ENCODE measurements at regions not wholly inside any gene's neighbourhood (a gene's known extent, or its start where the extent isn't known, plus 50 kb on each side); places are given as distances from the start of the nearest gene placed in this dataset.
A peak's percentile ranks its signal among the peaks of the same experiment; 100 is the strongest.

DNA sequence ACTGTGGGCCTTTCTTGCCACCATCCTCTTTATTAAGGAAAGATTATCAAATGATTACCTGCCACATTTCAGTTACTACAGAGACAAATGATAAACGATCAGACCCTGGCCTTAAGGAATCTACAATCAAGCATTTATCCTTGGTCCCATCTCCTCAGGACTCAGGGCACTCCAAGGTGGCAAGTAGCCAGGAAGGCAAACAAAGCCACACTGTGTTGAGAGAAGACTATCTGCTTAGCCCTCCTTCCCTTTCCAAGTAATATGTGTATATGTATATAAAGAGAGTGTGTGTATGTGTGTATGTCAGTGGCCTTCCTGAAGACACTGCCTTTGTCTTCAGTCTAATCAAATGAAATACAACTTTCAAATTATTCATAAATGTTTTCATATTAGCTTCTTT is 490.1 kb upstream of the ATP11B start:
- H3K4me3 ChIP-seq (ENCODE audit: low read length), result no peak overlapping the region
- H3K9ac ChIP-seq (ENCODE audit: extremely low read depth, low read length, poor library complexity, severe bottlenecking), result no peak overlapping the region
- no peaks in the 10 kb centered on the region for H3K36me3 ChIP-seq (ENCODE audit: control insufficient read depth, insufficient read depth, low read length)
- WGBS, 2 experiments (ENCODE audit: insufficient coverage in 1 of 2, insufficient read length in 1 of 2), result 79% methylated on average over 1 of the region's 1 CpG; no CpG with 5 or more reads in 1 of the 2 experiments
- Mint-ChIP-seq H3K4me1 (peaks cover 5% of the 10 kb centered on the region), H3K4me3 (no peak overlapping the region), H3K27me3 (ENCODE audit: insufficient read depth) (no peaks in the 10 kb centered on the region), H3K36me3 (ENCODE audit: low read depth) (no peaks in the 10 kb centered on the region), H3K9me3 (no peaks in the 10 kb centered on the region), H3K27ac (no peak overlapping the region)
- no peaks in the 10 kb centered on the region for H3K4me1 ChIP-seq (ENCODE audit: control insufficient read depth, insufficient read depth, low read length)
- no peak for DNase-seq
- no peaks in the 10 kb centered on the region for H3K27me3 ChIP-seq (ENCODE audit: control insufficient read depth, insufficient read depth, low read length, poor library complexity, severe bottlenecking)
- H3K9me3 ChIP-seq (ENCODE audit: control insufficient read depth, low read length), result no peaks in the 10 kb centered on the region
- H3K27ac ChIP-seq (ENCODE audit: low read depth, low read length), result no peak overlapping the region
- TF ChIP-seq, protein P1, sequence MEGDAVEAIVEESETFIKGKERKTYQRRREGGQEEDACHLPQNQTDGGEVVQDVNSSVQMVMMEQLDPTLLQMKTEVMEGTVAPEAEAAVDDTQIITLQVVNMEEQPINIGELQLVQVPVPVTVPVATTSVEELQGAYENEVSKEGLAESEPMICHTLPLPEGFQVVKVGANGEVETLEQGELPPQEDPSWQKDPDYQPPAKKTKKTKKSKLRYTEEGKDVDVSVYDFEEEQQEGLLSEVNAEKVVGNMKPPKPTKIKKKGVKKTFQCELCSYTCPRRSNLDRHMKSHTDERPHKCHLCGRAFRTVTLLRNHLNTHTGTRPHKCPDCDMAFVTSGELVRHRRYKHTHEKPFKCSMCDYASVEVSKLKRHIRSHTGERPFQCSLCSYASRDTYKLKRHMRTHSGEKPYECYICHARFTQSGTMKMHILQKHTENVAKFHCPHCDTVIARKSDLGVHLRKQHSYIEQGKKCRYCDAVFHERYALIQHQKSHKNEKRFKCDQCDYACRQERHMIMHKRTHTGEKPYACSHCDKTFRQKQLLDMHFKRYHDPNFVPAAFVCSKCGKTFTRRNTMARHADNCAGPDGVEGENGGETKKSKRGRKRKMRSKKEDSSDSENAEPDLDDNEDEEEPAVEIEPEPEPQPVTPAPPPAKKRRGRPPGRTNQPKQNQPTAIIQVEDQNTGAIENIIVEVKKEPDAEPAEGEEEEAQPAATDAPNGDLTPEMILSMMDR (conservative IDR thresholded peaks at IDR 0.05), result no peak

DNA sequence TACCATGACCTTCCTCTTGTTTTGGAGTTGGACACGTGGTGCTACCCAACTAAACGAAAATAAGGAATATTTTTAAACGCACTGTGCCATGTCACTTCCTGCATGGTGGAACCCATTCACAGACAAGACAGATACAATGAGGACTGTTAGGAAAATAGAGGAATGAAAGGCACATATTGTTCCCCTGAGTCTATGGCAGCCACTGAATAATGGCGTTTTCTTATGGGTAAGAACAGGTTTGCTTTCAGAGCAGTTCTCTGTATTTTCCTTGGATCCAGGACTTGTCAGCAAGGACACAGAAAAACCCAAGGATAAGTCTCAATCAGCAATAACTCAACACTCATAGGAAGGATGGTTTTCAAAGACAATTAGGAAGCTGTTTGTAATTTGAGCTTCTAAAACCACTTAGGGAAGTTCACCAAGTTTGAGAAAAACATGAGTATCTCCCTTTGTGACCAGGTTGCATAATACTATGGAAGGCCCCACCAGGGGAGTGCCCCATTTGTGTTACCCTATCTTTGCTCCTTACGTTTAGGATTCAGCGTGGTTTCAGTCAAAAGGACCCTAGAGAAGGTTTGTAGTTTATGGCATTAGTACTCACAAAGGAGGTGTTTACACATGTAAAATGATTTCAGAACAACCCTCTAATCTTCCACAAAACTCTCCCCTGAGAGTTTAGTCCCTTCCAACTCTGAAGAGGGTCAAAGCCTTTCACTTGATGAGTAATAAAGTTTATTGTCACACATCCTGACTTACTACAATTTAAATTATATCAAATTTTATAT is 487.2 kb upstream of the ATP11B start:
- Histone ChIP-seq H3K9ac (ENCODE audit: extremely low read depth, low read length, poor library complexity, severe bottlenecking) (no peak overlapping the region), H3K4me3 (ENCODE audit: low read length) (no peak overlapping the region), H3K9me3 (ENCODE audit: control insufficient read depth, low read length) (no peaks in the 10 kb centered on the region), H3K36me3 (ENCODE audit: control insufficient read depth, insufficient read depth, low read length) (no peaks in the 10 kb centered on the region), H3K27ac (ENCODE audit: low read depth, low read length) (no peak overlapping the region), H3K27me3 (ENCODE audit: control insufficient read depth, insufficient read depth, low read length, poor library complexity, severe bottlenecking) (no peaks in the 10 kb centered on the region), H3K4me1 (ENCODE audit: control insufficient read depth, insufficient read depth, low read length) (no peaks in the 10 kb centered on the region)
- Mint-ChIP-seq H3K4me3 (no peak overlapping the region), H3K27me3 (ENCODE audit: insufficient read depth) (no peaks in the 10 kb centered on the region), H3K9me3 (no peaks in the 10 kb centered on the region), H3K36me3 (ENCODE audit: low read depth) (no peaks in the 10 kb centered on the region), H3K4me1 (peaks cover 4% of the 10 kb centered on the region), H3K27ac (no peak overlapping the region)
- DNase-seq, result no peak
- WGBS, 2 experiments (ENCODE audit: insufficient coverage in 1 of 2, insufficient read length in 1 of 2), result 85 to 90% methylated on average over 5 to 6 of the region's 6 CpGs
- TF ChIP-seq, protein P1 (conservative IDR thresholded peaks at IDR 0.05), result no peak

DNA sequence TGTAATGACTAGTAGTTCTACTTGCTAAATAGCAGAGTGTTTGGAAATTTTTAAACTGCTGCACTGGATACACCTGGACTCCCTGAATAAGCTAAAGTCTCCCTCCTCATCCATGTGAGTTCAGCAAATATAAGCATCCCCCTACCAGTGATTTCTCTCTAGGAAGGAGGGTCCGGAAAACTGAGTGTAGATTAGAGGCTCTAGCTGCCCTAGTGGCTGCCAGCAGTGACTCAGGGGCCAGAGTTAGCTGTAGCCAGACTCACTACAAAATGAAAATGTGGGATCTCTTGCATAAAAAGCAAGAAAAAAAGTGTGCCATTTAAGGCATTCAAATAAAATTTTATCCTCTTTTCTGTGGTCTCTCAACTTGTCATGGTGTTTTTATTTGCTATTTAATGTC is 485.0 kb upstream of the ATP11B start:
- DNase-seq, result no peak
- H3K9ac ChIP-seq (ENCODE audit: extremely low read depth, low read length, poor library complexity, severe bottlenecking), result no peak overlapping the region
- no peaks in the 10 kb centered on the region for H3K9me3 ChIP-seq (ENCODE audit: control insufficient read depth, low read length)
- H3K36me3 ChIP-seq (ENCODE audit: control insufficient read depth, insufficient read depth, low read length), result no peaks in the 10 kb centered on the region
- 80% methylated on average over 1 of the region's 1 CpG; no CpG with 5 or more reads in 1 of the 2 experiments for WGBS, 2 experiments (ENCODE audit: insufficient coverage in 1 of 2, insufficient read length in 1 of 2)
- H3K4me1 Mint-ChIP-seq, result peaks cover 2% of the 10 kb centered on the region
- H3K9me3 Mint-ChIP-seq, result no peaks in the 10 kb centered on the region
- H3K36me3 Mint-ChIP-seq (ENCODE audit: low read depth), result no peaks in the 10 kb centered on the region
- H3K27me3 Mint-ChIP-seq (ENCODE audit: insufficient read depth), result no peaks in the 10 kb centered on the region
- no peak overlapping the region for H3K27ac Mint-ChIP-seq
- no peaks in the 10 kb centered on the region for H3K4me1 ChIP-seq (ENCODE audit: control insufficient read depth, insufficient read depth, low read length)
- H3K4me3 ChIP-seq (ENCODE audit: low read length), result no peak overlapping the region
- H3K27me3 ChIP-seq (ENCODE audit: control insufficient read depth, insufficient read depth, low read length, poor library complexity, severe bottlenecking), result no peaks in the 10 kb centered on the region
- peak overlapping the region; percentile 64 for H3K27ac ChIP-seq (ENCODE audit: low read depth, low read length)
- TF ChIP-seq, protein P1 (conservative IDR thresholded peaks at IDR 0.05), result peak; percentile 11
- H3K4me3 Mint-ChIP-seq, result no peak overlapping the region
